MM.1S (cell line): ENCODE measurements at regions not wholly inside any gene's neighbourhood (a gene's known extent, or its start where the extent isn't known, plus 50 kb on each side); places are given as distances from the start of the nearest gene placed in this dataset.

Source experiments
- CTCF ChIP-seq: fragments of 300-600 bp; sonication (generic); IDR thresholded peaks from 2 replicates; pipeline ENCODE4 v1.5.1; 2016; ENCODE audit warnings: antibody characterized with exemption, low read length, mixed read lengths
- EZH2 ChIP-seq: fragments of 300-600 bp; sonication (generic); optimal IDR thresholded peaks from 2 replicates; pipeline ENCODE3; 2017; ENCODE audit warnings: low read depth, mild to moderate bottlenecking, antibody characterized with exemption, low read length, mixed read lengths
- EZH2phosphoT487 ChIP-seq: fragments of 300-600 bp; sonication (generic); IDR thresholded peaks from 2 replicates; pipeline ENCODE4 v1.6.1; 2018; ENCODE audit warnings: antibody characterized with exemption, low read length

GRCh38 chr9:75593920-75594319 is 296.6 kb upstream of the PCSK5 start:
- TF ChIP-seq EZH2 (no peak), CTCF (no peak), EZH2phosphoT487 (no peak)
